Esophagus squamous epithelium (tissue), 5 donors: ENCODE measurements at regions not wholly inside any gene's neighbourhood (a gene's known extent, or its start where the extent isn't known, plus 50 kb on each side); places are given as distances from the start of the nearest gene placed in this dataset.

Source experiments
- DNase-seq: peaks from one replicate; lab custom pipeline; 2025; lab: John Stamatoyannopoulos, UW
- H3K27ac ChIP-seq, 4 donors: fragments of 200-600 bp; sonication (generic); one replicate each; pipeline ENCODE4 v1.5.1; 2016 to 2019; ENCODE audit warnings: mild to moderate bottlenecking in 1 of 4
- H3K27me3 ChIP-seq, 4 donors: fragments of 200-600 bp; sonication (generic); 1 replicate in 3 of 4; 2 replicates in 1 of 4; pipeline versions ENCODE4 v1.5.1 to v1.6.0; 2017 to 2021; ENCODE audit warnings: antibody characterized with exemption in 1 of 4
- H3K36me3 ChIP-seq, 3 donors: fragments of 200-600 bp; sonication (generic); one replicate each; pipeline ENCODE4 v1.5.1; 2016 to 2019
- H3K4me1 ChIP-seq, 3 donors: fragments of 200-600 bp; sonication (generic); one replicate each; pipeline ENCODE4 v1.5.1; 2017 to 2019
- H3K4me3 ChIP-seq, 4 donors: fragments of 200-600 bp; sonication (generic); 1 replicate in 3 of 4; 2 replicates in 1 of 4; pipeline ENCODE4 v1.5.1; 2016 to 2019; ENCODE audit warnings: mild to moderate bottlenecking in 2 of 4, moderate library complexity in 1 of 4
- H3K9me3 ChIP-seq, 3 donors: fragments of 200-600 bp; sonication (generic); one replicate each; pipeline ENCODE4 v1.5.1; 2016 to 2019
- CTCF ChIP-seq, 6 experiments: fragments of 450-650 bp in 4 of 6; fragments of 200-600 bp in 2 of 6; sonication (generic) in 2 of 6; IDR thresholded peaks; one replicate each; pipeline ENCODE4 v1.5.1; 2016 to 2019; ENCODE audit warnings: antibody characterized with exemption in 6 of 6, mild to moderate bottlenecking in 4 of 6, moderate library complexity in 4 of 6
- POLR2A ChIP-seq, 4 donors: fragments of 450-650 bp; IDR thresholded peaks; one replicate each; pipeline ENCODE4 v1.6.1; 2017; ENCODE audit warnings: antibody characterized with exemption in 4 of 4, mild to moderate bottlenecking in 4 of 4, moderate library complexity in 3 of 4
- WGBS, 2 donors: methylation state at CpG; one replicate each; pipeline ENCODE4 v1.1.5; 2018; 5-methylcytosine and 5-hydroxymethylcytosine counted together
- intact Hi-C: fragments of 100-400 bp; cut with DNase I; formaldehyde crosslinking; loops from one replicate; pipeline ENCODE4 v1.15.0; 2022
- donor health status: DM: yes; HTN: yes; CAD: no.

GRCh38 chr11:103594283-103594682, 442.2 kb upstream of the DDI1 start:
- H3K4me3 ChIP-seq = no peak overlapping the region
- no peak for TF ChIP-seq POLR2A (IDR thresholded peaks at IDR 0.05)
- TF ChIP-seq CTCF (IDR thresholded peaks at IDR 0.05) = no peak
- no peak for DNase-seq
- no peaks in the 10 kb centered on the region for H3K4me1 ChIP-seq
- H3K27me3 ChIP-seq = no peaks in the 10 kb centered on the region
- H3K9me3 ChIP-seq = no peaks in the 10 kb centered on the region
- no peaks in the 10 kb centered on the region for H3K36me3 ChIP-seq
- intact Hi-C loops = no loop called here
- H3K27ac ChIP-seq = no peak overlapping the region

- no peak overlapping the region for H3K27ac ChIP-seq
- intact Hi-C loops = no loop called here
- H3K27me3 ChIP-seq = no peaks in the 10 kb centered on the region
- DNase-seq = no peak
- H3K4me3 ChIP-seq = no peak overlapping the region
- TF ChIP-seq POLR2A (IDR thresholded peaks at IDR 0.05) = no peak
- no peak for TF ChIP-seq CTCF (IDR thresholded peaks at IDR 0.05)
- no peaks in the 10 kb centered on the region for H3K9me3 ChIP-seq
- no peaks in the 10 kb centered on the region for H3K4me1 ChIP-seq
- no peaks in the 10 kb centered on the region for H3K36me3 ChIP-seq
- 63 to 76% methylated on average over 3 of the region's 3 CpGs for WGBS, 2 donors
Observed at GRCh38 chr11:103596315-103596714, 440.1 kb upstream of the DDI1 start.

- Histone ChIP-seq H3K36me3 (no peaks in the 10 kb centered on the region), H3K4me1 (no peaks in the 10 kb centered on the region), H3K4me3 (no peak overlapping the region), H3K27ac (no peak overlapping the region), H3K27me3 (no peaks in the 10 kb centered on the region), H3K9me3 (no peaks in the 10 kb centered on the region)
- intact Hi-C loops = no loop called here
- 61 to 70% methylated on average over 3 of the region's 3 CpGs for WGBS, 2 donors
- no peak for DNase-seq
- TF ChIP-seq CTCF (IDR thresholded peaks at IDR 0.05) (peak; percentile 30 to 84 (median 66)), POLR2A (IDR thresholded peaks at IDR 0.05) (no peak)
Observed at GRCh38 chr11:103601225-103601846, 435.1 kb upstream of the DDI1 start.

GRCh38 chr11:103602840-103603239, 433.6 kb upstream of the DDI1 start:
- Histone ChIP-seq H3K27ac (no peak overlapping the region), H3K4me1 (no peaks in the 10 kb centered on the region), H3K36me3 (no peaks in the 10 kb centered on the region), H3K4me3 (no peak overlapping the region), H3K9me3 (no peaks in the 10 kb centered on the region), H3K27me3 (no peaks in the 10 kb centered on the region)
- DNase-seq = no peak
- TF ChIP-seq CTCF (IDR thresholded peaks at IDR 0.05) (no peak), POLR2A (IDR thresholded peaks at IDR 0.05) (no peak)
- intact Hi-C loops = no loop called here

- no peak overlapping the region for H3K27ac ChIP-seq
- H3K4me1 ChIP-seq = no peaks in the 10 kb centered on the region
- no peak for DNase-seq
- TF ChIP-seq POLR2A (IDR thresholded peaks at IDR 0.05) = no peak
- TF ChIP-seq CTCF (IDR thresholded peaks at IDR 0.05) = no peak
- no peaks in the 10 kb centered on the region for H3K9me3 ChIP-seq
- WGBS, 2 donors = 74 to 81% methylated on average over 2 of the region's 2 CpGs
- intact Hi-C loops = no loop called here
- H3K36me3 ChIP-seq = no peaks in the 10 kb centered on the region
- no peak overlapping the region for H3K4me3 ChIP-seq
- no peaks in the 10 kb centered on the region for H3K27me3 ChIP-seq
Observed at GRCh38 chr11:103604310-103604709, 432.1 kb upstream of the DDI1 start.
